ENCODE measurements at regions not wholly inside any gene's neighbourhood (a gene's known extent, or its start where the extent isn't known, plus 50 kb on each side); places are given as distances from the start of the nearest gene placed in this dataset.
"Not testable (repeated sequence)": the region's sequence is repeated elsewhere in the genome, so short reads cannot be mapped to it uniquely, and the experiment has no call there.

DNA sequence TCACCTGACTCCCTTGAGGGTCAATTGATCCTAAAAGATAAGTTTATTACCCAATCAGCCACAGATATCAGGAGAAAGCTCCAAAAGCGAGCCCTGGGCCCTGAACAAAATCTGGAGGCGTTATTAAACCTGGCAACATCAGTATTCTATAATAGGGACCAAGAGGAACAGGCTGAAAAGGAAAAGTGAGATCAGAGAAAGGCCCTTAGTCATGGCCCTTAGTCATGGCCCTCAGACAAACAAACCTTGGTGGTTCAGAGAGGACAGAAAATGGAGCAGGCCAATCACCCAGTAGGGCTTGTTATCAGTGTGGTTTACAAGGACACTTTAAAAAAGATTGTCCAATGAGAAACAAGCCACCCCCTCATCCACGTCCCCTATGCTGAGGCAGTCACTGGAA is 106.5 kb upstream of the PRDX6 start:
- not testable (repeated sequence) for TF ChIP-seq KDM1A (IDR thresholded peaks at IDR 0.05; ENCODE audit: low read depth); POLR2A (IDR thresholded peaks at IDR 0.05; ENCODE audit: low read length); ZNF302 (CRISPR knock-in tag; IDR thresholded peaks at IDR 0.05); ESRRA (IDR thresholded peaks at IDR 0.05; ENCODE audit: borderline replicate concordance, low read length); JUN (IDR thresholded peaks at IDR 0.05); CEBPB (IDR thresholded peaks at IDR 0.05); RNF2 (IDR thresholded peaks at IDR 0.05; ENCODE audit: borderline replicate concordance, low read depth)
- TF ChIP-seq, protein P1, sequence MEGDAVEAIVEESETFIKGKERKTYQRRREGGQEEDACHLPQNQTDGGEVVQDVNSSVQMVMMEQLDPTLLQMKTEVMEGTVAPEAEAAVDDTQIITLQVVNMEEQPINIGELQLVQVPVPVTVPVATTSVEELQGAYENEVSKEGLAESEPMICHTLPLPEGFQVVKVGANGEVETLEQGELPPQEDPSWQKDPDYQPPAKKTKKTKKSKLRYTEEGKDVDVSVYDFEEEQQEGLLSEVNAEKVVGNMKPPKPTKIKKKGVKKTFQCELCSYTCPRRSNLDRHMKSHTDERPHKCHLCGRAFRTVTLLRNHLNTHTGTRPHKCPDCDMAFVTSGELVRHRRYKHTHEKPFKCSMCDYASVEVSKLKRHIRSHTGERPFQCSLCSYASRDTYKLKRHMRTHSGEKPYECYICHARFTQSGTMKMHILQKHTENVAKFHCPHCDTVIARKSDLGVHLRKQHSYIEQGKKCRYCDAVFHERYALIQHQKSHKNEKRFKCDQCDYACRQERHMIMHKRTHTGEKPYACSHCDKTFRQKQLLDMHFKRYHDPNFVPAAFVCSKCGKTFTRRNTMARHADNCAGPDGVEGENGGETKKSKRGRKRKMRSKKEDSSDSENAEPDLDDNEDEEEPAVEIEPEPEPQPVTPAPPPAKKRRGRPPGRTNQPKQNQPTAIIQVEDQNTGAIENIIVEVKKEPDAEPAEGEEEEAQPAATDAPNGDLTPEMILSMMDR (IDR thresholded peaks at IDR 0.05): not testable (repeated sequence)
- TF ChIP-seq, protein P2, sequence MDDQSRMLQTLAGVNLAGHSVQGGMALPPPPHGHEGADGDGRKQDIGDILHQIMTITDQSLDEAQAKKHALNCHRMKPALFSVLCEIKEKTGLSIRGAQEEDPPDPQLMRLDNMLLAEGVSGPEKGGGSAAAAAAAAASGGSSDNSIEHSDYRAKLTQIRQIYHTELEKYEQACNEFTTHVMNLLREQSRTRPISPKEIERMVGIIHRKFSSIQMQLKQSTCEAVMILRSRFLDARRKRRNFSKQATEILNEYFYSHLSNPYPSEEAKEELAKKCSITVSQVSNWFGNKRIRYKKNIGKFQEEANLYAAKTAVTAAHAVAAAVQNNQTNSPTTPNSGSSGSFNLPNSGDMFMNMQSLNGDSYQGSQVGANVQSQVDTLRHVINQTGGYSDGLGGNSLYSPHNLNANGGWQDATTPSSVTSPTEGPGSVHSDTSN (IDR thresholded peaks at IDR 0.05): not testable (repeated sequence)
- TF ChIP-seq, protein P3, sequence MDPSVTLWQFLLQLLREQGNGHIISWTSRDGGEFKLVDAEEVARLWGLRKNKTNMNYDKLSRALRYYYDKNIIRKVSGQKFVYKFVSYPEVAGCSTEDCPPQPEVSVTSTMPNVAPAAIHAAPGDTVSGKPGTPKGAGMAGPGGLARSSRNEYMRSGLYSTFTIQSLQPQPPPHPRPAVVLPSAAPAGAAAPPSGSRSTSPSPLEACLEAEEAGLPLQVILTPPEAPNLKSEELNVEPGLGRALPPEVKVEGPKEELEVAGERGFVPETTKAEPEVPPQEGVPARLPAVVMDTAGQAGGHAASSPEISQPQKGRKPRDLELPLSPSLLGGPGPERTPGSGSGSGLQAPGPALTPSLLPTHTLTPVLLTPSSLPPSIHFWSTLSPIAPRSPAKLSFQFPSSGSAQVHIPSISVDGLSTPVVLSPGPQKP (IDR thresholded peaks at IDR 0.05; ENCODE audit: low read depth, low read length): not testable (repeated sequence)
- TF ChIP-seq, protein P4, sequence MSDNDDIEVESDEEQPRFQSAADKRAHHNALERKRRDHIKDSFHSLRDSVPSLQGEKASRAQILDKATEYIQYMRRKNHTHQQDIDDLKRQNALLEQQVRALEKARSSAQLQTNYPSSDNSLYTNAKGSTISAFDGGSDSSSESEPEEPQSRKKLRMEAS (IDR thresholded peaks at IDR 0.05): not testable (repeated sequence)
